ENCODE measurements at regions not wholly inside any gene's neighbourhood (a gene's known extent, or its start where the extent isn't known, plus 50 kb on each side); places are given as distances from the start of the nearest gene placed in this dataset.
"Not testable (repeated sequence)": the region's sequence is repeated elsewhere in the genome, so short reads cannot be mapped to it uniquely, and the experiment has no call there.

DNA sequence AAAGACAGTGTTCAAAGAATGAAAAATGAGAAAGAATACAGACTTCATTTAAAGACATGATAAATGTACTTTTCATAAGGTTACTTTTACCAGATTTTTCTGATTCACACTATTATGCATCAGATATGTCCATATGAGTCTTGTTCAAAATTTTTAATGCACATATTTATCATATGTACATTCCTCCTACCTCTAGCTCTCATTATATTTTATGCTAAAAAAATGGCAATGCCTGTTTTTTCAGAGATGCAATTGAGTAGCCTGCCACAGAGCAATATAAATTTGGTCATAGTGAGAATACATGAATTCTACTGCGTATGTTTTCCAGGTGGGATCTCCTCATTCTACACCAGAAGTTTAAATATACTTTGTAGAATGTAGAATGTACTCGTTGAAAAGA is 807.0 kb upstream of the SLITRK6 start:
- no peak for ATAC-seq (ENCODE audit: low FRiP score in 2 of 2)
- DNase-seq, result no peak
- no peaks in the 10 kb centered on the region for H3K9me3 ChIP-seq
- no peaks in the 10 kb centered on the region for H3K36me3 ChIP-seq
- H3K27ac ChIP-seq, result no peak overlapping the region
- 67 to 70% methylated on average over 2 of the region's 2 CpGs for WGBS, 2 donors
- no peaks in the 10 kb centered on the region for H3K27me3 ChIP-seq
- no peak for TF ChIP-seq POLR2AphosphoS5 (IDR thresholded peaks at IDR 0.05)
- TF ChIP-seq POLR2A (IDR thresholded peaks at IDR 0.05), result no peak
- no peak for TF ChIP-seq EP300 (IDR thresholded peaks at IDR 0.05)
- TF ChIP-seq, protein P1, sequence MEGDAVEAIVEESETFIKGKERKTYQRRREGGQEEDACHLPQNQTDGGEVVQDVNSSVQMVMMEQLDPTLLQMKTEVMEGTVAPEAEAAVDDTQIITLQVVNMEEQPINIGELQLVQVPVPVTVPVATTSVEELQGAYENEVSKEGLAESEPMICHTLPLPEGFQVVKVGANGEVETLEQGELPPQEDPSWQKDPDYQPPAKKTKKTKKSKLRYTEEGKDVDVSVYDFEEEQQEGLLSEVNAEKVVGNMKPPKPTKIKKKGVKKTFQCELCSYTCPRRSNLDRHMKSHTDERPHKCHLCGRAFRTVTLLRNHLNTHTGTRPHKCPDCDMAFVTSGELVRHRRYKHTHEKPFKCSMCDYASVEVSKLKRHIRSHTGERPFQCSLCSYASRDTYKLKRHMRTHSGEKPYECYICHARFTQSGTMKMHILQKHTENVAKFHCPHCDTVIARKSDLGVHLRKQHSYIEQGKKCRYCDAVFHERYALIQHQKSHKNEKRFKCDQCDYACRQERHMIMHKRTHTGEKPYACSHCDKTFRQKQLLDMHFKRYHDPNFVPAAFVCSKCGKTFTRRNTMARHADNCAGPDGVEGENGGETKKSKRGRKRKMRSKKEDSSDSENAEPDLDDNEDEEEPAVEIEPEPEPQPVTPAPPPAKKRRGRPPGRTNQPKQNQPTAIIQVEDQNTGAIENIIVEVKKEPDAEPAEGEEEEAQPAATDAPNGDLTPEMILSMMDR (IDR thresholded peaks at IDR 0.05), result no peak
- no peak overlapping the region for H3K4me3 ChIP-seq
- no peaks in the 10 kb centered on the region for H3K4me1 ChIP-seq

DNA sequence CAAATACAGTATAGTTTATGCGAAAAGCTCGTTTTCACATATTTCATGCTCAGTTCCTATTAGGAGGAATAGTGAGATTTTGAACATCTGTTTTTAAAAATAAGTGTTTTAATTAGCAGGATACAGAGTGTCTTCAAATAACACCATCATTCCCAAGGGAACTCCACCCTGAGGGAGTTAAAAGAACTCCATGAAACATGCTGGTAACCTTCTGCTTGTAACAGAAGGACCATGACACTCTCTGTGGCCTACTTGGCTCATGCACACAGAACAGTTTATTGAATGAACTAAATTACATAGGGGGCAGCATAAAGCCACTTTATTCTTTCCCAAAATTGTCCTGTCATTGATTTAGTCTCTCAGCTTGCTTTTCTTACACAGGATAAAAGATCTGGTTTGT is 809.5 kb upstream of the SLITRK6 start:
- WGBS, 2 donors, result 92 to 98% methylated on average over 2 of the region's 2 CpGs
- ATAC-seq (ENCODE audit: low FRiP score in 2 of 2), result no peak
- H3K9me3 ChIP-seq, result no peaks in the 10 kb centered on the region
- DNase-seq, result no peak
- H3K36me3 ChIP-seq, result no peaks in the 10 kb centered on the region
- no peak for TF ChIP-seq POLR2AphosphoS5 (IDR thresholded peaks at IDR 0.05)
- no peak for TF ChIP-seq EP300 (IDR thresholded peaks at IDR 0.05)
- TF ChIP-seq POLR2A (IDR thresholded peaks at IDR 0.05), result no peak
- TF ChIP-seq, protein P1 (IDR thresholded peaks at IDR 0.05), result no peak
- H3K27me3 ChIP-seq, result no peaks in the 10 kb centered on the region
- no peaks in the 10 kb centered on the region for H3K4me1 ChIP-seq
- no peak overlapping the region for H3K27ac ChIP-seq
- no peak overlapping the region for H3K4me3 ChIP-seq

DNA sequence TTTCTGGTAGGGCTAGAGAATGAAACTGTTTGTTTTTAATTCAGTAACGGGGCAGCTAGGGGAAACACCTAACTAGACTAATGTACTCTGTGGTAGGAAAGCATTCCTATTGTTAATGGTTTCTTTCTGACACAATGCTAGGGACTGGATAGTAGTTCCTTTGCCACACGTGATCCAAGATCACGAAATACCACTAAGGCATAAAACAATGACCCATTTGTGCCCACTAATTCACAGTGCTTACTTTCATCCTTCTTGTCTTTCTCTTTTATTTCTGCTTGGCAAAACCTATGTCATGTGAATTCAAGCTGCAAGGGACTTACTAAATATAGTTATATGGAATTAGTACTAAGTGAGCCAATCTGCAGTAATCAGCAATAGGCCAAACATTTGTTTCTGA is 834.1 kb upstream of the SLITRK6 start:
- Histone ChIP-seq H3K4me3 (no peak overlapping the region), H3K4me1 (no peaks in the 10 kb centered on the region), H3K36me3 (no peaks in the 10 kb centered on the region), H3K9me3 (no peaks in the 10 kb centered on the region), H3K27me3 (no peaks in the 10 kb centered on the region), H3K27ac (no peak overlapping the region)
- no peak for TF ChIP-seq POLR2AphosphoS5 (IDR thresholded peaks at IDR 0.05)
- no peak for TF ChIP-seq EP300 (IDR thresholded peaks at IDR 0.05)
- TF ChIP-seq, protein P1 (IDR thresholded peaks at IDR 0.05), result no peak
- no peak for TF ChIP-seq POLR2A (IDR thresholded peaks at IDR 0.05)
- no peak for ATAC-seq (ENCODE audit: low FRiP score in 2 of 2)
- DNase-seq, result no peak
- 70 to 73% methylated on average over 3 of the region's 3 CpGs for WGBS, 2 donors

DNA sequence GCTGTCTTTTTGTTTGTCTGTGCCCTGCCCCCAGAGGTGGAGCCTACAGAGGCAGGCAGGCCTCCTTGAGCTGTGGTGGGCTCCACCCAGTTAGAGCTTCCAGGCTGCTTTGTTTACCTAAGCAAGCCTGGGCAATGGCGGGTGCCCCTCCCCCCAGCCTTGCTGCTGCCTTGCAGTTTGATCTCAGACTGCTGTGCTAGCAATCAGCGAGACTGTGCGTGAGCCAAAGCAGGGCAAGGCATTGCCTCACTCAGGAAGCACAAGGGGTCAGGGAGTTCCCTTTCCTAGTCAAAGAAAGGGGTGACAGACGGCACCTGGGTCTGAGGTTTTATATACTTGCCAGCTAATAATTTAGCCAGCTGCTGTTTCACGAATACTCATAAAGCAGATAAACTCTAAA is 852.0 kb upstream of the SLITRK6 start:
- H3K9me3 ChIP-seq; H3K4me1 ChIP-seq; DNase-seq; ATAC-seq (ENCODE audit: low FRiP score in 2 of 2); H3K4me3 ChIP-seq; H3K27ac ChIP-seq; H3K27me3 ChIP-seq; H3K36me3 ChIP-seq: not testable (repeated sequence)
- 55 to 83% methylated on average over 2 to 4 of the region's 5 CpGs for WGBS, 2 donors

DNA sequence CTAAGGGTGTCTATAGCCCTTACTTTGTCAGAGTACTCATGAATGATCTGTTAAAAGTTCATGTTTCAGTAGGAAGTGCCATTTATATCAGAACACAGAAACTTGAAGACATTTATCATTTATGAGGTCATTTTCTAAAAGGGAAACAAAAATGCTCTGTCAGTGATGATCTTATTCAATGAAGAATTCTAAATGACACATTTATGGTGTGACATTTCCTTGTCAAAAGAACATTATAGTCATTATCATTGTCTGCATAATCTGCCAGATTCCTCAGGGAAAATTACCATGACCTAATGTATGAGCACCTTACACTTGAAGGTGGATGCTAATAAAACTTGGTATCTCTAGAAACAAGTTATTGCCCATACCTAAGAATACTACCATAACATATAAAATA is 853.8 kb upstream of the SLITRK6 start:
- H3K4me1 ChIP-seq, result no peaks in the 10 kb centered on the region
- no peak for DNase-seq
- no peaks in the 10 kb centered on the region for H3K36me3 ChIP-seq
- ATAC-seq (ENCODE audit: low FRiP score in 2 of 2), result no peak
- H3K9me3 ChIP-seq, result no peaks in the 10 kb centered on the region
- no peak overlapping the region for H3K4me3 ChIP-seq
- no peaks in the 10 kb centered on the region for H3K27me3 ChIP-seq
- TF ChIP-seq, protein P1 (IDR thresholded peaks at IDR 0.05), result no peak
- TF ChIP-seq POLR2A (IDR thresholded peaks at IDR 0.05), result no peak
- no peak for TF ChIP-seq EP300 (IDR thresholded peaks at IDR 0.05)
- no peak for TF ChIP-seq POLR2AphosphoS5 (IDR thresholded peaks at IDR 0.05)
- no peak overlapping the region for H3K27ac ChIP-seq
